Hypothalamus (tissue), 51 donors: ENCODE measurements at regions not wholly inside any gene's neighbourhood (a gene's known extent, or its start where the extent isn't known, plus 50 kb on each side); places are given as distances from the start of the nearest gene placed in this dataset.
"Not testable (repeated sequence)": the region's sequence is repeated elsewhere in the genome, so short reads cannot be mapped to it uniquely, and the experiment has no call there.

Source experiments
- DNase-seq, 51 donors: peaks; one replicate each; lab custom pipeline; 2025; lab: John Stamatoyannopoulos, UW

DNA sequence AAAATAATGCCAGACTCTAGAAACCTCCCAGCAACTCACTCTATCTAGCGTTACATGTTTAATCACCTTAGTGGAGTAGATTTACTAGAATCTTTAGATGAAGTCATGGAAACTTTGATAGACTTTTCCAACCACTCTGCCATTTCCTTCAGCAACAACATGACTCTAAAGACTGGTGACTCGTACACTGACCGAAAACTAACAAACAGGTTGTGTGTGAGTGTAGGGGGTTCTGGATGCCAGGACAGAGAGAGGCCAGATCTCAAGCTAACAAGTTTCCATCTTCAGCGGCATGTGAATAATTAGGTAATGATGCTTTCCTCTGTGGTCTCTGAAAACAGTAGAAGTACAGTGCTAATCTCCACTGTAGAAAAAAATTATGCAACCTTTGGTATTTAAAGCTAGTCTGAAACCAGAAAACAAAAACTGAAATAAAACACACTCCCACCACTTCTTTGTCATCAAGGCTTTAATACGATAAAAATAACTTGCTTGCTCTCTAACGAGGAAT, 286.4 kb downstream of the PRDM5 start:
- DNase-seq, result no peak

DNA sequence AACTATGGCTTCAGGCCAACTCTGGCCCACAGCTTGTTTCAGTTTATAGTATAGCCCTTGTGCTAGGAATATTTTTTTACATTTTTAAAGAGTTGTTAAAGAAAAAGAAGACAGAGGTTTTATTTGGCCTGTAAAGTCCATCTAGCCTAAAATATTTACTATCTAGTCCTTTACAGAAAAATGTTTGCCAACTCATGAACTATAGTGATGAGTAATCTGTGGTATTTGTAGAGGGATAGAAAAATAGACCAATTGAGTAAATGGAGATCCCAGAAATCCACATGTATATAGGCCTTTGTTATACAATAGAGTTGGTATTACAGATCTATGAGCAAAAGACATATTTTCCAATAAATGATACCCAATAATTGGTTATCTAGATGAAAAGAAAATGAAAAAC, 288.7 kb downstream of the PRDM5 start:
- DNase-seq, result no peak

DNA sequence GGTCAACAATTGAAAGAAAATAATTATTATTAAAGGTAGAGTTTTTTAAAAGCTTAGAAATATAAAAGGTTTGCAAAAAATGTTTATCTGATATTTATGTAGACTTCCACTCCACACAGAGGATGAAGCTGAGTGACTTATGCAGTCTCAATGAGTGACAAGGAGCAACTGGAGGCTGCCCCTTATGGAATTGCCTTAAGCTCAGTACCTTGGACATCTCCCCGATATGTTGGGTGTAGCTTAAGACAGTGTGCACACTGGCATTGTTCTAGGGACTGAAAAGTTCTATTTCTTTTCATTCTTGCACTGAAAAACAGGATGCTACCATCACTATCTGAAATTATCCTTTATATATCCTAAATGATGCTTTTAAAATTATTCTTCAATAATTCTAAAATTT, 292.1 kb downstream of the PRDM5 start:
- no peak for DNase-seq

DNA sequence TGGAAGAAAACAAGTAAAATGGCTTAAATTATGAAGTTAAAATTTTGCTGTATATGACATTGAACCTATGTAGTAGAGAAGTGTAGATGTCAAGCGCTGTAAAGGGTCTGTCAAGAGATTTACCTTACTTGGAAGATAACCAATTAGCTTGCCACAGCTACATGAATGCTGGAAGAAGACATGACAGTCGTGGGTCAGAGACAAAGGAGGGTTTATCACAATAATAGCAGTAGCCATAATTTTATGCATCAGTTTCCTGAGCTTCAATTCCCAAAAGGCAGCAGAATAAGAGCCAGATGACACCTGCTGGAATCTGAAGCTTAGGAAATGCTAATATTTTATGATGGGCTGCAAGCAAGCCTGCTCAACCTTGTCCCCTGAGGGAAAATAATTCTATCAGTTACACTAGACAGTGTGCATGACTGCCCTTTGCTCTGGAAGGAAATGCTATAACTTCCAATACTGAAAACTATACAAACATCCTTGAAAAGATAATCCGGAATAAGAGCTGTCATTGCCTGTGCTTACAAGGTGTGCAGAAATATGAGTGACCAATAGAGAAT, 292.9 kb downstream of the PRDM5 start:
- DNase-seq, result no peak

DNA sequence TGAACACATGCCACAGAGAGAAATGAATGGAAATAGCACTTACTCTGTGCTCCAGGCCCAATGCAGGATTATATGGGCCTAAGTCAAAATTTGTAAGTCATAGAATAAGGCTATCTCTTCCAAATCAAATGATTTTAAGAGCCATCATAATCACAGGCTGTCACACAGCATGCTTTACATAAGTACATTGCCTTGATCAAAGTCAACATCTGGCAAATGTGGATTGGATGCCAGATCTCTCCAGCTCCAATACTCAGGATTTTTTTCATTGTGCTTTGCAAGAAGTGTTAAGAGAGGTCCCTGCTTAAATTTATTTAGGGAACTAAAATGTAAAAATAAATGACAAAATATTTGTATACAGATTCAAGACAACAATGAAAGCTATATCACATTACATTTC, 299.9 kb downstream of the PRDM5 start:
- DNase-seq, result no peak

DNA sequence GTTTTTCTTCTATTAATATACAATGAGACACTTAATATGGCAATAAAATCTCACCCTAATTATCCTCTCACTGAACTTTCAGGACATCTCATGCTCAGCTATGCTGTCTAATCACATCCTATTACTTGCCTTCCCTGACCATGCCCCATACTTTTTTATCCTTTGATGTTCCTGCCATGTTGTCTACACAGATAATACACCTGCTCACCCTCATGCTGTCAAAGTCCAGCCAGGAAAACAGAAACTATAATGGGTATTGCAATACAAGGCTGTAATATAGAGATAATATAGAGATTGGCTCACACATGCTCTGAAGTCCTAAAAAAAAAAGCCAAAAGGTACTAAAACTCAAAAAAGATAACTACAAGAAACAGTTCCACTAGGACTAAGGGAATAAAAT, 305.4 kb downstream of the PRDM5 start:
- DNase-seq, result no peak

DNA sequence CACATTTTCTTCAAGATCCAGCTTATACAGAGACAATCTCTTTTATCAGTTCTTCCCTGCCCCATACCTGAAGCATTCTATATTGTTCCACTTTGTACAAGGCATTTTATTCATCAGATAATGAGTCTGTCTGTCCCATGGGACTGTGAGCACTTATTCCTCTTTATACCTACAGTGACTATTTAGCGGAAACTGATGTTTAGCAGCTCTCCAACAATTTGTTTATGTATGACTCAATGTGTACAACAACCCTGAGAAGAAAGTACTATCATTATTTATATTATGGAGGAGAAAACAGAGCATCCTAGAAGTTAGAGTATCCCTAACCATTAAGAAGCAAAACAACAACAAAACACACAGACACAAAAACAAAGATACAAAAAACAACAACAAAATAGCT, 306.5 kb downstream of the PRDM5 start:
- no peak for DNase-seq

DNA sequence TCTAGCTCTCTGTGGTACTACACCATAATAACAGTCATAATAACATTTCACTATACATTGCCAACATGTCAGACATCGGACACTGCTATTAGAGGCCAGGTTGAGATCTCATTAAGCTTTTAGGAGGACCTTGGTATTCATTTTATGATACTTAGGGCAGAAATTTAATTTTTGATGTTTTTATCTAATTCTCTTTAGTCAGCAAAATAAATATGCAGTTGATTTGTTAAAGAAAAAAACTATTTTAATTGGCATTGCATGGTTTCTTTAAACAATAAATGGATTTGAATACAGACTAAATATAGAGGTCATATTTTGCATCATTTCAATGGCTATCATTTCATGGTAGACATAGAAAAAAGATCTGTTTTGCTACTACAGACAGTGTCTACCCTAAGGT, 308.7 kb downstream of the PRDM5 start:
- DNase-seq, result no peak

DNA sequence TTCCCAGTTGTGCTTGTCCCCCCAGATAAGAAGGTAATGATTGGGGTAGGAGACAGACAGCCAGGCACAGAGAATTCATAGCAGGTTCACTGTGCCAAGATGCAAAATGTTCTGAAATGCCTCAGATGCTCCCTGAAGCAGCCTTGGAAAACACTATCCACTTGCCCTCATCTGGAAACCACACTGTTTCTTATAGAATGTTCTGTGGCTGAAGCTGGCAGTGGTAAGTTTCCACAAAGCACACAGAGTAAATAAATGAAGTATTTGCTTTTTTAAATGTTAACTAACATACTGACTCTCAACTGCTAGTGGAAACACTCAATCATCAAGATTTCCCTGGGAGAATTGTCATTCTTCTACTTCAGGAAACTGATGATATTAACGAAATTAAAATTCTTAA, 311.4 kb downstream of the PRDM5 start:
- DNase-seq, result no peak

DNA sequence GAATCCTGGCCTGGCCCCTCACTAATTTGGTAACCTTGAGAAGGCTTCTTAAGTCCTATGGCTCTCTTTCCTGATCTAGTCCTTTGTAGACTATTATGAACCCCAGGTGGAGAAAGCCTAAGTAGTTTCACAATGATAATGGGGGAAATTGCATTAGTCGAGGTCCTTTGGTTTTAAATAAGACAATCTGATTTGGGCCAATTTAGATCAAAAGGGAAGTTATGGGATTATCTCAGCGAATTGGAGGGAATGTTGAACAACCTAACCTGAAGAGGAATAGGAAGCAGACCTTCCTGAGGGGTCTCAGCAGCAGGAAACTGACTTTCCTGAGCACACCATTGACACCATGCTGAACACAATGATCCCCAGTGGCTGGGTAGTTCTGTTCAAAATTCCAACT, 331.5 kb downstream of the PRDM5 start:
- no peak for DNase-seq

DNA sequence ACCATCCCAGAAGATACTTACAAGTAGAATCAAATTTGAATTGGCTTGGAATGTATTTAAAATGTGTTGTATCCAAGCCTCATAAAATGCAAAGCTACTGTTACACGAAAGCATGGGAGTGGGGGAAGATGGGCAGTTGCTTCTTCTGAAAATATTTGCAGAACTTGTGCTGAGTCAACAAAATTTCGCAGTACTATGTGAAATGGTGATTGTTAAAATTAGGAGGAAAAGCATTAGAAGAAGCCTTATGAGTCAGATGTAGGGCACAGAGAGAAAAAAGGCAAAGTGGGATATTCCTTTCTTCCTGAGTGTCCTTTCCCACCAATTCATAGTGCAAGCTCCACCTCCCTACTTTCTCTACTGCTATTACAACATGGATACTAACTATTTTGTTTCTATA, 332.7 kb downstream of the PRDM5 start:
- no peak for DNase-seq

DNA sequence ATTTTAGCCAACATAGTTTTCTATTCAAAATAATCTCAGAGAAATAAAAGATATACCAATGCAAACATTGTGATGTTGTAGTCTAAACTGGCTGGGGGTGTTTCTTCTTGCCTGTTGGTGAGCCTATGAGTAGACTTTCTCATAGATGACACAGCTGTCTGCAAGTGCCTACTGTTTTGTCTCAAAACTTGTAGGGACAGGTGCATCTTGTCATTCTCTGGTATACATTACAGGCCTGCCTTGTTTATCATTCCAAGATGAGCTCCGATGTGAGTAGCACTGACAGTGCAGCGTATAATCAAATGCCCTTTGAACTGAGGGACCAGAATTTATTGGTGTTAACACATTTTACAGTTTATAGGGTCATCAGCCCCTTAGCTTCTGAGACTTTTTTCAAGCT, 353.8 kb downstream of the PRDM5 start:
- DNase-seq, result no peak

DNA sequence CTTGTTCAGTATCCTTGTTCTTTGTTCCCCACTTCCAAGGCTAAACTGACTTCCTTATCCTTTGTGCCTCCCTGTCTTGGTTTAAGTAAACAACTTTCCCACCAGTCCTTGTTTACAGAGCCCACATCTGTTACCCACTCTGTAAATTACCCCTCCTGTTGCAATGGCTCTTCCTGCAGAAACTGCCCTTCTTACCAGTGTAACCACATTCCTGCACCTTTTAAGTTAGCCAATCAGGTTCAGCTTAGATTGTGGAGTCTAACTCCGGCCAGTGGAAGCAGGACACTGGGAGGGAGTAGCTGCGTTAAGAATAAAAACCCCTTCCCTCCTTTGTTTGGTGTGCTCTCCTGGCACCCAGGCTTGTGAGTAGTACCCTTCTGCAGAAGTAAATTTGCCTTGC, 360.9 kb downstream of the PRDM5 start:
- no peak for DNase-seq

DNA sequence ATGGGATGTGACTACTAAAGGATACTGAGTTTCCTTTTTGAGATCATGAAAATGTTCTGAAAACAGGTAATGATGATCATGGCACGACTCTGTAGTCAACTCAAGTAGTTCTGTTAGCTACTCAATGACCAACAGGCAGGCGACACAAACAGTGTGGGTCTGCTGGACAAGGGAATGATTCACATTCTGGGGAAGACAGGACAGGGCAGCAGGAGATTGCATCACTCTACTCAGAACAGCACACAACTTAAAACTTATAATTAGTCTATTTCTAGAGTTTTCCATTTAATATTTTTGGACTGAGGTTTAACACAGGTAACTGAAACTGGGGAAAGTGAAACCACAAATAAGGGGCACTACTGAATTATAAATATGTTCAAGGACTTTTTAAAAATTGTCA, 365.2 kb downstream of the PRDM5 start:
- no peak for DNase-seq

DNA sequence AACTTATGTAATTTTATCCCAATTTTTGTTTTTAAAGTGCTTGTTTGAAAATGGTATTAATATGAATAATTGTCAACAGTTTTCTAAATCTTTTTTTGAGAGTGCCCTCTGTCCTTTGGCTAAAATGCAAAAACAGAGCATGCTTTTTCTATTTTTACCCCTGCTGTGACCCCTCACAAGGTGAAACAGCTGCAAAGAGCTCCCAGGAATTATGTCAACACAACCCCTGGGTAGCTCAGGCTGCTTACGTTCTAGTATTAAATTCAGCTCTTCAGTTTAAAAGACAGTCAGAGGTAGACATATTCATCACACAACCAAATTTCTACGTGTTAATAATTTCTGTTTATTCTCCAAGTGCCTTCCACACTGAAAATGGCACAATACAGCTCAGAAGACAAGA, 367.5 kb downstream of the PRDM5 start:
- DNase-seq, result no peak

DNA sequence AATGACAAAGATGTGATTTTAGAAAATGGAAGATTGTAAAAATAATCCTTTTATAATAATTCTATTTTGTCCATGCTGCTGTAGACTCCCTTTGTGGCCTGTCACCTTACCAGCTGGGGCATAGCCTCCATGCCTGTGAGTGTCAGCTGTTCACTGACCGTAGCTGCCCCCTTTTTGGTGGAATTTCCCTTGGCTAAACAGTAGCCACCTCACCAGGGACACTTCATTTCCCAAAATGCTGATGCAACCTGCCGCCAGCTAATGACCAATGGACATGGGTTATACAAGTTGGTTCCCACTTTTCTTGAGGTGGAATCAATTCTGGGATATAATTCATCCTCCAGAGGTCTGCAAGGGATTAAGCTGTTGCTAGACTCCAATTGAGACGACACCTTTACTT, 368.4 kb downstream of the PRDM5 start:
- DNase-seq, result no peak

DNA sequence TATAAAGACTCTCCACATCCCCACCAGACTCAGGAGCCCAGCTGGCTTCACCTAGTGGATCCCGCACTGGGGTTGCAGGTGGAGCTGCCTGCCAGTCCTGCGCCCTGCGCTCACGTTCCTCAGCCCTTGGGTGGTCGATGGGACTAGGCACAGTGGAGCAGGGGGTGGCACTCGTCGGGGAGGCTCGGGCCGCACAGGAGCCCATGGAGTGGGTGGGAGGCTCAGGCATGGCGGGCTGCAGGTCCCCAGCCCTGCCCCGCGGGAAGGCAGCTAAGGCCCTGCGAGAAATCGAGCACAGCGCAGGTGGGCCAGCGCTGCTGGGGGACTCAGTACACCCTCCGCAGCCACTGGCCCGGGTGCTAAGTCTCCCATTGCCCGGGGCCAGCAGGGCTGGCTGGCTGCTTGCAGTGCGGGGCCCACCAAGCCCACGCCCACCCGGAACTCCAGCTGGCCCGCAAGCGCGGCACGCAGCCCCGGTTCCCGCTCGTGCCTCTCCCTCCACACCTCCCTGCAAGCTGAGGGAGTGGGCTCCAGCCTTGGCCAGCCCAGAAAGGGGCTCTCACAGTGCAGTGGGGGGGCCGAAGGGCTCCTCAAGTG, 371.8 kb downstream of the PRDM5 start:
- not testable (repeated sequence) for DNase-seq

DNA sequence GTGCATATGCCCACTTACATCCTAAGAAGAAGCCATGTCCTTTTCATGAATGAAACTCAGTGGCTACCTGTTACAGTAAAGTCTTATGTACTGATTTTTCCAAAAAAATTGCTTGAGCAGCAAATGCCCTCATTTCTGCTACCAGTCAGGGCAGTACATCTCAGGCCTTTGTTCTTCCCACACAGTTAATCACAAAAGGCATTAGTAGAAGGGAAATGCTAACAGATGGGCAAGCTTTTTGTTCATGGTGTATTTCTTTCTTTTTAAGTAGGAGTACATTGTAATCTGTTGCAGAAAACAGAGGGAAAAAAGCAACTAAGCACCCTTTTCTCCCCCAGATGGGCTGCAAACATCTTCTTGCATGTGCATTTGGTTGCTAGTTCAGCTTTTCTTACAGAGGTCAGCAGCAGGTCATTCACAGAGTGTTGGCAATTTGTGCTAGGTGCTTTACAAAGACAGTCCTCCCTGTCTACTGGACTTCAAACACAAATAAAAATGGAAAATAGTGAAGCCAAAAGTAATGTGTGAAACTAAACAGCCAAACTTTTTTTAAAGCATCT, 373.4 kb downstream of the PRDM5 start:
- DNase-seq, result no peak

DNA sequence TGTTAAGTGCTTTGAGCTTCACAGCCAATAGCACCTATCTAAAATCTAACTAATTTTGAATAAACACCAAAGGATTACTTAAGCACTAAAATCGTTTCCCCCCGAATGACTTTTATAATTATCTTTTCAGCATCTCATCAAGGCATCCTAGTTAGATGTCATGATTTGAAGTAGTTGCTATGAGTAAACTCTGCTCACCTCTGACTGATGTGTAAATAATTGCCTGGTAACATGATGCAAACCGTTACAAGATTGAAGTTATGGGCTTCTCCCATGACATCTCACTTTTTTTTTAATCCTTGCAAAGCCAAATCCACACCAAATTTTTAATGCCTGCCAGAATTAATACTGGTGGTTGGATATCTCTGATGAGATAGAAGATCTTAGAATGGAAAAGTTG, 377.1 kb downstream of the PRDM5 start:
- no peak for DNase-seq

DNA sequence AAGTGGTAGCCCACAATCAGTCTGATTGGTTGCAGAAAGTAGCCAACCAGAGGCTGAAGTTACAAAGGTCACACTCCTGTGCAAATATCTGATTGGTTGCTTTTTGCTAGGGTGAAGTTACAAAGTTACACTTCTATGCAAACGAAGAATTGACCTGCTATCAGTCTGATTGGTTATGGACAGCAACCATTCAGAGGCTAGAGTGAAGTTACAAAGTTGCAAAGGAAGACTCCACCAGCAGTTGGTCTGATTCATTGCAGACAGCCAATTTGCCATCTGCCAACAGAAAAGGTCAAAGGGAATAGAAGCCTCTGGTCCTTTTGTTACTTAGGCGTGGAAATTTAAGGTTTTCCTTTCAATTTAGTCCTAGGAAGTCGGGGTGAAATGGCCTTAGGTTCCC, 377.7 kb downstream of the PRDM5 start:
- no peak for DNase-seq

DNA sequence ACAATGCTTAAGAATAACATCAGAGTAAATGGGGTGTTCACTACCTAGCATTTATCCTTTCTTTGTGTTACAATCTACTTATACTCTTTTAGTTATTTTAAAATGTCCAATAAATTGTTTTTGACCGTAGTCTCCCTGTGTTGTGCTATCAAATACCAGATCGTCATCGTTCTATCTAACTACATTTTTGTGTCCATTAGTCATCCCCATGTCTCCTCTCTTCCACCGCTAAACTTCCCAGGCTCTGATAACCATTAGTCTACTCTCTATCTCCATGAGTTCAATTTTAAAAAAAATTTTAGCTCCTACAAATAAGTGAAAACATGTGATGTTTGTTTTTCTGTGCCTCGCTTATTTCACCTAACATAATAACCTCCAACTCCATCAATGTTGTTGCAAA, 381.9 kb downstream of the PRDM5 start:
- DNase-seq, result no peak

DNA sequence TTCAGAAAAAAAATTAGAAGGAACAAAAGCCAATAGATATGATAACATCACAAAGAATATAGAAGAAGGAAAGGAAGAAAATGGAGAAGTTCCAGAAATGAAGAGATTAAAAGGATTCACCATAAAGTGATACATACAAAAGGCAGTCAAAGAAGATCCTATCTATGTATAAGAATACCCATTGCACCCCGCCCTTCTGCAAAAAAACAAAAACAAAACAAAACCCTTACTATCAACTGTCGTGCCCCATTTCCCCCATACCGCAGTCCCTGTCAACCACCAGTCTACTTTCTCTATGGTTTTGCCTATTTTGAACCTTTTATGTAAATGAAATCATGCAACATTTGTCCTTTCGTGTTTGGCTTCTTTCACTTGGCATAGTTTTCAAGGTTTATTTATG, 385.6 kb downstream of the PRDM5 start:
- no peak for DNase-seq

DNA sequence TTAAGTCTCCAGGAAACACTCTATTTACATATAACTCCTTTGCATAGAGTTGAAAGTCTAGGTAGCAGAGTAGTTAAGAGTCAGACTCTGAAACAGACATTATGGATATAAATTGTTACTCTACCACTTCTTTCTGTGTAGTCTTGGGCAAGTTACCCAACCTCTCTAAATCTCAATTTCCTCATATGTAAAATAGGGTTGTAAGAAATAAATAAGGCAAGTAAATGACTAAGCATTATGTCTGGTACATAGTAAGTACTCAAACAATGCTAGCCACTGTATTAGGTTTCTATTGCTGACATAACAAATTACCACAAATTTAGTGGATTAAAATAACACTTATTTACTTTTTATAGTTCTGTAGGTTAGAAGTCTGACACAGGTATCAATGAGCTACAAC, 394.1 kb downstream of the PRDM5 start:
- no peak for DNase-seq
